Ectodermal cell (in vitro differentiated cells): ENCODE measurements at regions not wholly inside any gene's neighbourhood (a gene's known extent, or its start where the extent isn't known, plus 50 kb on each side); places are given as distances from the start of the nearest gene placed in this dataset.

ENCODE experiments used
- H3K27ac ChIP-seq: 2 replicates; pipeline ENCODE4 v1.7.0; 2013; ENCODE audit warnings: mild to moderate bottlenecking, low read depth, low read length; ENCODE audit not compliant: insufficient read depth, poor library complexity, severe bottlenecking
- H3K27me3 ChIP-seq: 2 replicates; pipeline ENCODE4 v1.7.0; 2013; ENCODE audit warnings: mild to moderate bottlenecking, low read length; ENCODE audit not compliant: insufficient read depth, control insufficient read depth, poor library complexity, severe bottlenecking
- H3K36me3 ChIP-seq: one replicate; pipeline ENCODE4 v1.7.0; 2013; ENCODE audit warnings: low read length; ENCODE audit not compliant: control insufficient read depth, insufficient read depth
- H3K4me1 ChIP-seq: one replicate; pipeline ENCODE4 v1.7.0; 2013; ENCODE audit warnings: low read length; ENCODE audit not compliant: control insufficient read depth, insufficient read depth
- H3K4me3 ChIP-seq: 2 replicates; pipeline ENCODE4 v1.7.0; 2013; ENCODE audit warnings: low read depth, low read length, control low read depth; ENCODE audit not compliant: insufficient read depth
- H3K9me3 ChIP-seq: 2 replicates; pipeline ENCODE4 v1.7.0; 2013; ENCODE audit warnings: mild to moderate bottlenecking, low read length, moderate library complexity; ENCODE audit not compliant: control insufficient read depth
- WGBS, 2 experiments: methylation state at CpG; one replicate each; pipeline ENCODE4 v1.1.7; 2013; ENCODE audit warnings: missing lambda C conversion rate in 2 of 2; 5-methylcytosine and 5-hydroxymethylcytosine counted together

DNA sequence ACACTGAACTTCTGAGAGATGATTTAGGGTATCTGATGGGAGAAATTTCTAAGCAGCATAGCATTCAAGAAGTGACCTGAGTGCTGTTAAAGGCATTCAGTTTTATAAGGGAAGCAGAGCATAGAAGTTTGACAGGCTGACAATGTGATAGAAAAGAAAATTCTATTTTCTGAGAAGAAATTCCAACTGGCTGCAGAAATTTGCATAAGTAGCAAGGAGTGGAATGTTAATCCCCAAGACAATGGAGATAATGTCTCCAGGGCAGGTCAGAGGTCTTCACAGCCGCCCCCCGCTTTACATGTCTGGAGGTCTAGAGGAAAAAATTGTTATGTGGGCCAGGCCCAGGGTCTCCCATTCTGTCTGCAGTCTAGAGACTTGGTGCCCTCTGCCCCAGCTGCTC is 1361.8 kb upstream of the EYS start:
- no peaks in the 10 kb centered on the region for H3K36me3 ChIP-seq
- no peaks in the 10 kb centered on the region for H3K9me3 ChIP-seq
- WGBS, 2 experiments, result 91 to 95% methylated on average over 2 of the region's 2 CpGs
- no peak overlapping the region for H3K4me3 ChIP-seq
- no peaks in the 10 kb centered on the region for H3K4me1 ChIP-seq
- no peaks in the 10 kb centered on the region for H3K27me3 ChIP-seq
- H3K27ac ChIP-seq, result no peak overlapping the region

DNA sequence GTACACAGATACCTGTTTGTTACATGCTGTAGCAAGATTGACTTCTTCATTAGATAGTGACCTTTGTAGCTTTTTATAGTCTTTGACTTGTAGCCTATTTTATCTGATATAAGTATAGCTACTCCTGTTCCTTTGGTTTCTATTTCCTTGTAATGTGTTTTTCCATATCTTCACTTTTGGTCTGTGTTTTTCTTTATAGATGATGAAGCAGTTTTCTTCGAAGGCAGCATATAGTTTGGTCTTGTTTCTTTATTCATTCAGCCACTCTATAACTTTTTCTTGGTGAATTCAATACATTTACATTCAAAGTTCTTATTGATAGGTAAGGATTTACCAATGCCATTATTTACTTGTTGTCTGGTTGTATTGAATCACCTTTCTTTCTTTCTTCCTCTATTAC is 1357.3 kb upstream of the EYS start:
- Histone ChIP-seq H3K27ac (no peak overlapping the region), H3K4me1 (no peaks in the 10 kb centered on the region), H3K27me3 (no peaks in the 10 kb centered on the region), H3K4me3 (no peak overlapping the region), H3K9me3 (no peaks in the 10 kb centered on the region), H3K36me3 (no peaks in the 10 kb centered on the region)
- no CpG with 5 or more reads among the region's 1 CpG for WGBS, 2 experiments

DNA sequence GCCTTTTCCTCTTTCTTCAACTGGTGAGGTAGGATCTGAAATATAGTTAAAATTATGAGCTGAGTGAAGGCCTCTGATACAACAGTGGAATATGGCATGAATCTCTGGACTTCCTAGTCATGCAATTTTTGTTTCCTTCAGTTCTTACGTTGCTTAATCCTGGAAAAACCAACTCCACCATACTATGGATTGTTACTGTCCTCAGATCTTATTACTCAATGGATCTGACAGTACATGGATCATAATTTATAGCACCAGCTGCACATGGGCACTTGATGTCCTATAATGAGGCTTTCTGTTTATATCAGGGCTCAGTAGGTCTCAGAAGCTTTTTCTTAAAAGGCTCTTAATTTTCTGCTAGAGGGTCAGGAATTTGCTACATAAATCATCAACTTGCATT is 1341.0 kb upstream of the EYS start:
- Histone ChIP-seq H3K9me3 (no peaks in the 10 kb centered on the region), H3K4me3 (no peak overlapping the region), H3K4me1 (no peaks in the 10 kb centered on the region), H3K27ac (no peak overlapping the region), H3K27me3 (no peaks in the 10 kb centered on the region), H3K36me3 (no peaks in the 10 kb centered on the region)
- 74 to 88% methylated on average over 1 of the region's 1 CpG for WGBS, 2 experiments

DNA sequence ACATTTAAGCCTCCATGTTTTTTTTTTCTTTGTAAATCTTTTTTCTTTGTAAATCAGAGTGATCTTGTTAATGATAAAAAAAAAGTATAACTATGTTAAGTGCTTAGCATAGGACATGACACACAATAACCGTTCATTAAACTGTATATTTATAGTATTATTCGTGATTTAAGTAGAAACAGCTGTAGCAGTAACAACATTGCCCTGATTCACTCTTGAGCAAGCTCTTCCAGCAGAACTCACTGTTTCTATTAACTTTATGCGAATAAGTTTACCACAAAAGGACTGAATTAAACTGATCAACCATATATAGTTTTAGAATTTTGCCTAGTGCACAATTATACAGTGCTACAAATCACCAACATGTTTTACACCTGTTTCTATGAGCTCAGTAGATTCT is 1338.0 kb upstream of the EYS start:
- Histone ChIP-seq H3K27me3 (no peaks in the 10 kb centered on the region), H3K4me3 (no peak overlapping the region), H3K4me1 (no peaks in the 10 kb centered on the region), H3K9me3 (no peaks in the 10 kb centered on the region), H3K36me3 (no peaks in the 10 kb centered on the region), H3K27ac (no peak overlapping the region)
- 98 to 100% methylated on average over 2 to 3 of the region's 3 CpGs for WGBS, 2 experiments

DNA sequence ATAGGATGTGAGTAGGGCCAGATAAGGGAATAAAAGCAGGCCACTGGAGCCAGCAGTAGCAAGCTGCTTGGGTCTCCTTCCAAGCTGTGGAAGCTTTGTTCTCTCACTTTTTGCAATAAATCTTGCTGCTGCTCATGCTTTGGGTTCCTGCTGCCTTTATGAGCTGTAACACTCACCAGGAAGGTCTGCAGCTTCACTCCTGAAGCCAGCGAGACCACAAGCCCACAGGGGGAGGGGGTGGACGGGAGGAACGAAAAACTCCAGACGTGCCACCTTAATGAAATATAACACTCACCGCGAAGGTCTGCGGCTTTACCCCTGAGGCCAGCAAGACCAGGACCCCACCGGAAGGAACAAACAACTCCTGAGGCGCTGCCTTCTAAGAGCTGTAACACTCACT is 1324.4 kb upstream of the EYS start:
- WGBS, 2 experiments, result 93 to 95% methylated on average over 9 of the region's 9 CpGs
- Histone ChIP-seq H3K9me3 (no peaks in the 10 kb centered on the region), H3K36me3 (no peaks in the 10 kb centered on the region), H3K4me1 (no peaks in the 10 kb centered on the region), H3K27me3 (no peaks in the 10 kb centered on the region), H3K27ac (no peak overlapping the region), H3K4me3 (no peak overlapping the region)

DNA sequence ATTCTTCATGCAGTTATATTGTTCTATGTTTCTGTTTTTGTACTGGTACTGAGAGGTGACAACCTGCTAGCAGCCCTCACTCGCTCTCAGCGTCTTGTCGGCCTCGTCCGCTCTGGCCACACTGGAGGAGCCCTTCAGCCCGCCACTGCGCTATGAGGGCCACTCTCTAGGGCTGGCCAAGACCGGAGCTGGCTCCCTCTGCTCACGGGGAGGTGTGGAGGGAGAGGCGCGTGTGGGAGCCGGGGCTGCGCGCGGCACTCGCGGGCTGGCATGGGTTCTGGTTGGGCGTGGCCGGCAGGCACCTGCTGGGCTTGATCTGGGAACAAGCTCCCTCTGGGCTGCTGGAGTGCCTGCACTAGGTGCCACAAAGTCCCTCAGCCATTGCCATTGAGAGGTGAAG is 1323.8 kb upstream of the EYS start:
- Histone ChIP-seq H3K36me3 (no peaks in the 10 kb centered on the region), H3K27ac (no peak overlapping the region), H3K4me1 (no peaks in the 10 kb centered on the region), H3K4me3 (no peak overlapping the region), H3K27me3 (no peaks in the 10 kb centered on the region), H3K9me3 (no peaks in the 10 kb centered on the region)
- 96 to 97% methylated on average over 19 of the region's 19 CpGs for WGBS, 2 experiments

DNA sequence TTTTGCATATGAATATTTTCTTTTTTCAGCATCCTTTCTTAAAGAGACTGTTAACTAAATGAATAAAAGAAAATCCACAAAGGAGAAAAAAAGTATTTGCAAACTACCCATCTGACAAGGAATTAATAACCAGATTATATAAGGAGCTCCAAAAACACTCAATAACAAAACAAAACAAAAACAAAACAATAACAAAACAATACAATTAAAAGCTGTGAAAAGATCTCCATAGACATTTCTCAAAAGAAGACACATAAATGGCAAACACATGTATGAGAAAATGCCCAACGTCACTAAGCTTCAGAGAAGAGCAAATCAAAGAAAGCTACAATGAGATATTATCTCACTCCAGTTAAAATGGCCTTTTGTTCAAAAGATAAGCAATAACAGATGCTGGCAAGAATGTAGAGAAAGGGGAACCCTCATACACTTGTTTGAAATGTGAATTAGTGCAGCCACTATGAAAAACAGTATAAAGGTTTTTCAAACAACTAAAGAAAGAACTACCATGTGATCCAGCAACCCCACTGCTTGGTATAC is 1310.0 kb upstream of the EYS start:
- H3K27me3 ChIP-seq, result no peaks in the 10 kb centered on the region
- no peak overlapping the region for H3K27ac ChIP-seq
- WGBS, 2 experiments, result 80 to 90% methylated on average over 1 of the region's 1 CpG
- no peaks in the 10 kb centered on the region for H3K4me1 ChIP-seq
- H3K9me3 ChIP-seq, result no peaks in the 10 kb centered on the region
- H3K4me3 ChIP-seq, result no peak overlapping the region
- no peaks in the 10 kb centered on the region for H3K36me3 ChIP-seq

DNA sequence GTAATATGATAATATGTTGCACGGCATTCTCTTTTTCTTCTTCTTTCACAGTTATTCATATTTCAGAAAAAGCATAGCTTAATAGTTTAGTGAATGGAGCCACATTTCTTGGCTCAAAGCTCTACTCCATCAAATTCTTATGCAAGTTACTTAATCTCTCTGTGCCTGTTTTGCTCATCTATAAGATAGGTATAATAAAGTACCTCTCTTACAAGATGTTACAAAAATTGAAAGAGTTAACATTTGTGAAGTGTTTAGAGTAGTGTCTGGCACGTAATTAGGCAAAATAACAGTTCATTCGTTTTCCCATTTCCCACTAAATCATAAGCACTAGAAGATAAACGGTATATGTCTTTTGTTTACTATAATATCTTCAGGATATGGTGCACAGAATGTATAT is 1304.4 kb upstream of the EYS start:
- H3K4me1 ChIP-seq, result no peaks in the 10 kb centered on the region
- no peaks in the 10 kb centered on the region for H3K9me3 ChIP-seq
- H3K27ac ChIP-seq, result no peak overlapping the region
- 100% methylated on average over 2 of the region's 4 CpGs; no CpG with 5 or more reads in 1 of the 2 experiments for WGBS, 2 experiments
- no peaks in the 10 kb centered on the region for H3K27me3 ChIP-seq
- H3K36me3 ChIP-seq, result no peaks in the 10 kb centered on the region
- no peak overlapping the region for H3K4me3 ChIP-seq

DNA sequence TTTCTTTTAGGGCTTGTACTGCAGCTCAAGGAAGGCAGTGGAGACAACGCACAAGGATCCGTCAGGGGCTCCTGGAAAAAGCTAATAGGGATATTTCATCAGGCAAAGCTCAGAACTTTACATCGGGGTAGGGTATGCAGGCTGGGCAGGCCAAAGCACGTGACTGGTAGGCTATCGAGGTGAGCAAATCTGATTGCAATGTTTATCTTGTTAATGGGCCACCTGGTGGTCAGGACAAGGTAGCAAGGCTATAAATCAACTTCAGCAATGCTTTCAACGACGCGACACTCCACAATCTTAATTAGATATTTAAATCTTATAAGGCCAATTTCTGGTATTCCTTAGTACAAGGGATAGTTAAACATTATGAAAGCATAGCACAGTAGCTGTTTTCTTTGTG is 1302.8 kb upstream of the EYS start:
- Histone ChIP-seq H3K9me3 (no peaks in the 10 kb centered on the region), H3K27me3 (no peaks in the 10 kb centered on the region), H3K27ac (no peak overlapping the region), H3K4me3 (no peak overlapping the region), H3K36me3 (no peaks in the 10 kb centered on the region), H3K4me1 (no peaks in the 10 kb centered on the region)
- 63 to 64% methylated on average over 5 to 8 of the region's 8 CpGs for WGBS, 2 experiments

DNA sequence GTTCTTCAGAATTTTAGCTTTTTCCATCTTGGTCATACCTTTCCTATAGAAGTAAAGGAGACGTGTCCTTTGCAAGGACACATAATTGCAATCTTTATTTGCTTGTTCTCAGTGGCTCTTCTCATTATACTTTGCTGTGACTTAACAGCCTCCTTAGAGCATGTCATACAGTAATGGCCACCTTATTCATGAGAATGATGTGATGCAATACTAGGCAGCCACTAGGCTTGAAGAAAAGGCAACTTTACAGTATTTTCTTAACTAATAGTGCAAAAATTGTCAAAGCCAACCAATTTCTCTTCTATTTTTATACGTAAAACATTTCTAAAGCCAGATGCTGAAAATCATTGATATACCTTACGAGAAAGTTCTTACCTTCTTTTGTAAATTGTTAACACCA is 1296.8 kb upstream of the EYS start:
- Histone ChIP-seq H3K36me3 (no peaks in the 10 kb centered on the region), H3K9me3 (no peaks in the 10 kb centered on the region), H3K4me1 (no peaks in the 10 kb centered on the region), H3K27ac (no peak overlapping the region), H3K4me3 (no peak overlapping the region), H3K27me3 (no peaks in the 10 kb centered on the region)
- 89 to 93% methylated on average over 3 of the region's 3 CpGs for WGBS, 2 experiments

DNA sequence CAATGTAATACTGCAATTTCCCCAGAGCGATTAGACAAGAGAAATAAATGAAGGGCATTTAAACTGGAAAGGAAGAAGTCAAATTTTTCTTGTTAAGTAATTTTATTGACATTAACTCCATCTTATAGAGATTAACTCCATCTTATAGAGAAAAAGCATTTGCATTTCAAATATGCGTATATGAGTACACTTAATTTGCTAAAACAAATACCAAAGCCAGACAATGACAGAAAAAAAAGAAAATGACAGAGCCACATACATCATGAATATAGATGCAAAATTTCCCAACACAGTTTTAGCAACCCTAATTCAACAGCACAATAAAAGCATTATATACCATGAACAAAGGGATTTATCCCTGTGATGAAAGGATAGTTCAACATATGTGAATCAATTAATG is 1293.1 kb upstream of the EYS start:
- Histone ChIP-seq H3K4me3 (no peak overlapping the region), H3K36me3 (no peaks in the 10 kb centered on the region), H3K4me1 (no peaks in the 10 kb centered on the region), H3K27me3 (no peaks in the 10 kb centered on the region), H3K27ac (no peak overlapping the region), H3K9me3 (no peaks in the 10 kb centered on the region)
- WGBS, 2 experiments, result 100% methylated on average over 1 of the region's 2 CpGs
